Smooth muscle cell (in vitro differentiated cells): ENCODE measurements at regions not wholly inside any gene's neighbourhood (a gene's known extent, or its start where the extent isn't known, plus 50 kb on each side); places are given as distances from the start of the nearest gene placed in this dataset.

Experiments
- DNase-seq: peaks from one replicate; lab custom pipeline; 2025; ENCODE audit not compliant: unreplicated experiment; lab: John Stamatoyannopoulos, UW
- H2AFZ ChIP-seq: fragments of 200-600 bp; sonication (generic); 2 replicates; pipeline ENCODE4 v1.6.0; 2016; ENCODE audit warnings: antibody characterized with exemption, low read depth, mild to moderate bottlenecking
- H3F3A ChIP-seq: fragments of 200-600 bp; sonication (generic); 2 replicates; pipeline ENCODE4 v1.6.0; 2017; ENCODE audit warnings: antibody characterized with exemption, low read depth
- H3K27ac ChIP-seq: fragments of 200-600 bp; sonication (generic); 2 replicates; pipeline ENCODE4 v1.5.1; 2016; ENCODE audit warnings: low read depth, mild to moderate bottlenecking
- H3K27me3 ChIP-seq: fragments of 200-600 bp; sonication (generic); 2 replicates; pipeline ENCODE4 v1.6.1; 2016; ENCODE audit warnings: low read depth, mild to moderate bottlenecking
- H3K36me3 ChIP-seq: fragments of 200-600 bp; sonication (generic); 2 replicates; pipeline ENCODE4 v1.5.1; 2016; ENCODE audit warnings: low read depth
- H3K4me1 ChIP-seq: fragments of 200-600 bp; sonication (generic); 2 replicates; pipeline ENCODE4 v1.5.1; 2016; ENCODE audit warnings: low read depth
- H3K4me2 ChIP-seq: fragments of 200-600 bp; sonication (generic); 2 replicates; pipeline ENCODE4 v1.6.0; 2016; ENCODE audit warnings: mild to moderate bottlenecking
- H3K4me3 ChIP-seq: fragments of 200-600 bp; sonication (generic); 2 replicates; pipeline ENCODE4 v1.5.1; 2016; ENCODE audit warnings: mild to moderate bottlenecking
- H3K79me2 ChIP-seq: fragments of 200-600 bp; sonication (generic); 2 replicates; pipeline ENCODE4 v1.6.0; 2016; ENCODE audit warnings: low read depth, mild to moderate bottlenecking
- H3K9ac ChIP-seq: fragments of 200-600 bp; sonication (generic); 2 replicates; pipeline ENCODE4 v1.6.0; 2016; ENCODE audit warnings: low read depth
- H3K9me3 ChIP-seq: fragments of 200-600 bp; sonication (generic); replicated peaks from 2 replicates; pipeline ENCODE4 v1.5.1; 2016; ENCODE audit warnings: low read depth
- H4K20me1 ChIP-seq: fragments of 200-600 bp; sonication (generic); 2 replicates; pipeline ENCODE4 v1.6.0; 2016; ENCODE audit warnings: low read depth
- WGBS: methylation state at CpG from one replicate; pipeline ENCODE4 v1.1.7; 2016; ENCODE audit warnings: low lambda C conversion rate; 5-methylcytosine and 5-hydroxymethylcytosine counted together
- TF ChIP-seq, protein P1 (sequence below): fragments of 200-600 bp; sonication (generic); IDR thresholded peaks from 2 replicates; pipeline ENCODE4 v1.5.1; 2017; ENCODE audit warnings: borderline replicate concordance, mild to moderate bottlenecking, antibody characterized with exemption; ENCODE audit not compliant: insufficient read depth, poor library complexity, severe bottlenecking

DNA sequence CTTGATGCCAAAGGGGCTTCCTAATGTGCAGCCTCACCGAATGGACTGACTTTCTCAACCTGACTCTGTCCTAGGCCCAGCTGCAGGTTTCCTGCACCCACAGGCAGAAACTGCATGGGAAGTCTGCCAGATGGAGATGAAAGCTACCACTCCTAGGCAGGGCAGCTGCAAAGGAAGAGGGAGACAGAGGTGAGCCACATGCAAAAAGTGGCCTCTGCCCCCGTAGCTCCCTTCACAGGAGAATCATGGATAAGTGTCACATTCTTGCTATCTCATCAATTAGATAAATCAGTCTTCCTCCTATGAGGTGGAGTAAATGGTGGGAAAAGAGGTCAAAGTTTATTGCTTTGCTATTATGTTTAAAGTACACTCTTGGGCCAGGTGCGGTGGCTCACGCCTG, 191.3 kb downstream of the ALDH8A1 start:
- no peak overlapping the region for H3K4me2 ChIP-seq
- H2AFZ ChIP-seq, result no peak overlapping the region
- H3K27ac ChIP-seq, result no peak overlapping the region
- no peaks in the 10 kb centered on the region for H3F3A ChIP-seq
- TF ChIP-seq, protein P1, sequence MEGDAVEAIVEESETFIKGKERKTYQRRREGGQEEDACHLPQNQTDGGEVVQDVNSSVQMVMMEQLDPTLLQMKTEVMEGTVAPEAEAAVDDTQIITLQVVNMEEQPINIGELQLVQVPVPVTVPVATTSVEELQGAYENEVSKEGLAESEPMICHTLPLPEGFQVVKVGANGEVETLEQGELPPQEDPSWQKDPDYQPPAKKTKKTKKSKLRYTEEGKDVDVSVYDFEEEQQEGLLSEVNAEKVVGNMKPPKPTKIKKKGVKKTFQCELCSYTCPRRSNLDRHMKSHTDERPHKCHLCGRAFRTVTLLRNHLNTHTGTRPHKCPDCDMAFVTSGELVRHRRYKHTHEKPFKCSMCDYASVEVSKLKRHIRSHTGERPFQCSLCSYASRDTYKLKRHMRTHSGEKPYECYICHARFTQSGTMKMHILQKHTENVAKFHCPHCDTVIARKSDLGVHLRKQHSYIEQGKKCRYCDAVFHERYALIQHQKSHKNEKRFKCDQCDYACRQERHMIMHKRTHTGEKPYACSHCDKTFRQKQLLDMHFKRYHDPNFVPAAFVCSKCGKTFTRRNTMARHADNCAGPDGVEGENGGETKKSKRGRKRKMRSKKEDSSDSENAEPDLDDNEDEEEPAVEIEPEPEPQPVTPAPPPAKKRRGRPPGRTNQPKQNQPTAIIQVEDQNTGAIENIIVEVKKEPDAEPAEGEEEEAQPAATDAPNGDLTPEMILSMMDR, result no peak
- no peaks in the 10 kb centered on the region for H4K20me1 ChIP-seq
- H3K36me3 ChIP-seq, result no peaks in the 10 kb centered on the region
- no peaks in the 10 kb centered on the region for H3K9me3 ChIP-seq
- no peaks in the 10 kb centered on the region for H3K79me2 ChIP-seq
- DNase-seq, result no peak
- H3K9ac ChIP-seq, result no peak overlapping the region
- H3K4me3 ChIP-seq, result no peak overlapping the region
- WGBS, result 94% methylated on average over 4 of the region's 4 CpGs
- no peaks in the 10 kb centered on the region for H3K27me3 ChIP-seq
- no peaks in the 10 kb centered on the region for H3K4me1 ChIP-seq

GRCh38 chr6:134757911-134758361, 192.0 kb downstream of the ALDH8A1 start:
- no peaks in the 10 kb centered on the region for H3K4me1 ChIP-seq
- 27% methylated on average over 1 of the region's 1 CpG for WGBS
- no peaks in the 10 kb centered on the region for H4K20me1 ChIP-seq
- H3K4me2 ChIP-seq, result no peak overlapping the region
- no peak overlapping the region for H3K27ac ChIP-seq
- no peaks in the 10 kb centered on the region for H3K27me3 ChIP-seq
- H3K9me3 ChIP-seq, result no peaks in the 10 kb centered on the region
- no peak for DNase-seq
- H2AFZ ChIP-seq, result no peak overlapping the region
- no peak overlapping the region for H3K9ac ChIP-seq
- no peak overlapping the region for H3K4me3 ChIP-seq
- H3K36me3 ChIP-seq, result no peaks in the 10 kb centered on the region
- H3K79me2 ChIP-seq, result no peaks in the 10 kb centered on the region
- TF ChIP-seq, protein P1, result no peak
- H3F3A ChIP-seq, result no peaks in the 10 kb centered on the region

- Histone ChIP-seq H3K9me3 (no peaks in the 10 kb centered on the region), H3K79me2 (no peaks in the 10 kb centered on the region), H3K4me3 (no peak overlapping the region), H3K9ac (no peak overlapping the region), H3F3A (no peaks in the 10 kb centered on the region), H3K4me2 (no peak overlapping the region), H3K27me3 (no peaks in the 10 kb centered on the region), H3K36me3 (no peaks in the 10 kb centered on the region), H3K4me1 (no peaks in the 10 kb centered on the region), H2AFZ (no peak overlapping the region), H3K27ac (no peak overlapping the region), H4K20me1 (no peaks in the 10 kb centered on the region)
- 73% methylated on average over 2 of the region's 2 CpGs for WGBS
- TF ChIP-seq, protein P1, result no peak
- DNase-seq, result no peak
Observed at GRCh38 chr6:134756374-134757025, 193.4 kb downstream of the ALDH8A1 start.

- no peak overlapping the region for H2AFZ ChIP-seq
- TF ChIP-seq, protein P1, result no peak
- H4K20me1 ChIP-seq, result no peaks in the 10 kb centered on the region
- H3K4me1 ChIP-seq, result no peaks in the 10 kb centered on the region
- H3K9me3 ChIP-seq, result no peaks in the 10 kb centered on the region
- no peaks in the 10 kb centered on the region for H3K27me3 ChIP-seq
- H3K4me3 ChIP-seq, result no peak overlapping the region
- no peak overlapping the region for H3K27ac ChIP-seq
- H3K79me2 ChIP-seq, result no peaks in the 10 kb centered on the region
- H3K4me2 ChIP-seq, result no peak overlapping the region
- H3K36me3 ChIP-seq, result no peaks in the 10 kb centered on the region
- WGBS, result 83% methylated on average over 4 of the region's 4 CpGs
- no peak for DNase-seq
- H3F3A ChIP-seq, result no peaks in the 10 kb centered on the region
- H3K9ac ChIP-seq, result no peak overlapping the region
Observed at GRCh38 chr6:134754013-134754690, 195.7 kb downstream of the ALDH8A1 start.
